ENCODE measurements at regions not wholly inside any gene's neighbourhood (a gene's known extent, or its start where the extent isn't known, plus 50 kb on each side); places are given as distances from the start of the nearest gene placed in this dataset.
A peak's percentile ranks its signal among the peaks of the same experiment; 100 is the strongest.

DNA sequence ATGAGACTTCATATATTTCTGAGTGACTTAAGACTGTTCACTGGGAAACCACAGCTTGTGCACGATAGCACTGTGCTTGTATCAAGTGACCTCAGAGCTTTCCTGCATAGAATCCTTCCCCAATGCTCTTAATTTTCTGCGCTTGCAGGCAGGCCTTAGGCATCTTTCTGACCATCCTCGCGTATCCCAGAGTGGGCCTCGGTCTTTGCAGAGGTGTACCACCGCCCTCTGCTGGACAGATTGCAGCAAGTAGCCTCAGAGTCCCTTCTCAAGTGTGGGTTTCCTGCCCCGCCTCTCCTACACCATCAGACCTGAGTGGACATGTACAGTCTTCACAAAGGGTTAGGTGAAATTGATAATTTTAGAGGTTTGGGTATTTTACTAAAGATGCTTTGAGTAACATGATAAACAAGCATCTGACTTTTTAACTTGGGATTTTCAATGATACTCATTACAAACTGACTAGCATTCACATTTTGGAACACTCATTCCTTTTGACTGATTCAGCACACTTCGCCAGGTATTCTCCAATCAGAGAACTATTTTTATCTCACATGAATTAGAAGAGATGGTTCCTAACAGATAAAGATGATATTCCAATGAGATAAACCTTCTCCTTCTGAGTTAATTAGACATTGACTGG is 246.5 kb upstream of the USP25 start:
- H3K9me3 Mint-ChIP-seq (ENCODE audit: low read depth, unreplicated experiment) = no peaks in the 10 kb centered on the region
- no peak overlapping the region for H3K27ac Mint-ChIP-seq (ENCODE audit: unreplicated experiment)
- intact Hi-C loops (cut with micrococcal nuclease; ENCODE audit: unreplicated experiment) = loop anchor here (1.0 to 5.0 kb wide), 4 partner anchors 240 to 619 kb away; no protein-coding TSS in a partner anchor
- BruUV-seq (replicated peaks) = no TSS peak
- CTCF ChIA-PET = interaction anchor here (0.5 kb wide), 1 partner anchor 605 kb away, joined by 3 read pairs; no protein-coding TSS in a partner anchor
- H3K27me3 Mint-ChIP-seq (ENCODE audit: unreplicated experiment) = no peaks in the 10 kb centered on the region
- TF ChIP-seq, protein P1, sequence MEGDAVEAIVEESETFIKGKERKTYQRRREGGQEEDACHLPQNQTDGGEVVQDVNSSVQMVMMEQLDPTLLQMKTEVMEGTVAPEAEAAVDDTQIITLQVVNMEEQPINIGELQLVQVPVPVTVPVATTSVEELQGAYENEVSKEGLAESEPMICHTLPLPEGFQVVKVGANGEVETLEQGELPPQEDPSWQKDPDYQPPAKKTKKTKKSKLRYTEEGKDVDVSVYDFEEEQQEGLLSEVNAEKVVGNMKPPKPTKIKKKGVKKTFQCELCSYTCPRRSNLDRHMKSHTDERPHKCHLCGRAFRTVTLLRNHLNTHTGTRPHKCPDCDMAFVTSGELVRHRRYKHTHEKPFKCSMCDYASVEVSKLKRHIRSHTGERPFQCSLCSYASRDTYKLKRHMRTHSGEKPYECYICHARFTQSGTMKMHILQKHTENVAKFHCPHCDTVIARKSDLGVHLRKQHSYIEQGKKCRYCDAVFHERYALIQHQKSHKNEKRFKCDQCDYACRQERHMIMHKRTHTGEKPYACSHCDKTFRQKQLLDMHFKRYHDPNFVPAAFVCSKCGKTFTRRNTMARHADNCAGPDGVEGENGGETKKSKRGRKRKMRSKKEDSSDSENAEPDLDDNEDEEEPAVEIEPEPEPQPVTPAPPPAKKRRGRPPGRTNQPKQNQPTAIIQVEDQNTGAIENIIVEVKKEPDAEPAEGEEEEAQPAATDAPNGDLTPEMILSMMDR (IDR thresholded peaks at IDR 0.05; ENCODE audit: unreplicated experiment) = peak; percentile 75
- no peaks in the 10 kb centered on the region for H3K36me3 Mint-ChIP-seq (ENCODE audit: insufficient read depth, unreplicated experiment)
- H3K4me1 Mint-ChIP-seq (ENCODE audit: low read depth, unreplicated experiment) = no peaks in the 10 kb centered on the region
- peak; percentile 83 for DNase-seq
- H3K4me3 Mint-ChIP-seq (ENCODE audit: low read depth, unreplicated experiment) = no peak overlapping the region

DNA sequence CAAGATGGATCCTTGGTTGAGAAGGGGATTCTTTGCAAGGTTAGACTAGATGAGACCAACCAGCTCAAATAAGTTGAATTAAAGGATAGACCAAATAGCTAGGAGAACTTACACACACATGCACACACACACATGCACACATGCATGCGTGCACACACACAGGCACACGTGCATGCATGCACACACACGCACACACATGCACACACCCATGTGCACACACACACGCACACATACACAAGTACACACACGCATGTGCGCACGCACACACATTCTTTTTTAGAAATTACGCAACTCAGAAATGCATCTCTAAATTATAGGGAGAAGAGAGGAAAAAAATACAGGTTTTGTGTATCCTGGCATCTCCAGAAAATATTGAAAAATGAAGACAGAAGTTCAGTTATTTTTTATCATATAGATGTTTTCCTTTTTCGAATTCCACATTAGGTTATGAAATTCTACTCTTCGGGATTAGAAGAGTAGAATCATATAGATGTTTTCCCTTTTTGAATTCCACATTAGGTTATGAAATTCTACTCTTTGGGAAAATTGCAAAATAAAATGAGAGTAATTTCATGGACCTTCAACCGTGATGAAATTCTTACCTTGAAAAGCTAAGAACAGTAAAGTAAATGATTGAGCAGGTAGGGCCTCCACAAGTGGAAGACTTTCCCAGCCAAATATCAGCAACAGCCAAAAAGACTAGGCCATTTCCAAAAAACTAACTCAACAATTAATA is 243.2 kb upstream of the USP25 start:
- no peaks in the 10 kb centered on the region for H3K27me3 Mint-ChIP-seq (ENCODE audit: unreplicated experiment)
- CTCF ChIA-PET = no interaction called here
- H3K27ac Mint-ChIP-seq (ENCODE audit: unreplicated experiment) = no peak overlapping the region

DNA sequence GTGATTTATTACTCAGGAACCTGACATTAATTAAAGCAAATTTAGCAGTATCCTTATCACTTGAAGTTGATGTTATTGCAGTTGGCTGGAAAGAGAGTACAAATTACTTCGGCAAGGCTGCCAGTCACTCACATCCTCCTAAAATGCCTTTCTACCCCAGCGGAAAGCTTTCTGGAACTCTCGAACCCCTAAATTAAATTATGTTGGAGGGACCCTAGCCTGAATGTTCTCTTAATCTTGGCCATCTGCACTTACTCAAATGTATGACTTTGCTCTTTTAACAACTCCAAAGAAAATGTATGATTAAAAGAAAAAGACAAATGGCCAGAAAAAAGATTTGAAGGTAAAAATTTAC is 242.6 kb upstream of the USP25 start:
- H3K4me3 Mint-ChIP-seq (ENCODE audit: low read depth, unreplicated experiment) = no peak overlapping the region
- CTCF ChIA-PET = no interaction called here
- H3K27me3 Mint-ChIP-seq (ENCODE audit: unreplicated experiment) = no peaks in the 10 kb centered on the region
- DNase-seq = no peak
- no TSS peak for BruUV-seq (replicated peaks)
- no peaks in the 10 kb centered on the region for H3K9me3 Mint-ChIP-seq (ENCODE audit: low read depth, unreplicated experiment)
- no peak overlapping the region for H3K27ac Mint-ChIP-seq (ENCODE audit: unreplicated experiment)
- TF ChIP-seq, protein P1 (IDR thresholded peaks at IDR 0.05; ENCODE audit: unreplicated experiment) = no peak
- H3K4me1 Mint-ChIP-seq (ENCODE audit: low read depth, unreplicated experiment) = no peaks in the 10 kb centered on the region
- intact Hi-C loops (cut with micrococcal nuclease; ENCODE audit: unreplicated experiment) = no loop called here
- H3K36me3 Mint-ChIP-seq (ENCODE audit: insufficient read depth, unreplicated experiment) = no peaks in the 10 kb centered on the region

More for the DNA sequence above, 243.2 kb upstream of the USP25 start:
- no peaks in the 10 kb centered on the region for H3K4me1 Mint-ChIP-seq (ENCODE audit: low read depth, unreplicated experiment)
- intact Hi-C loops (cut with micrococcal nuclease; ENCODE audit: unreplicated experiment) = no loop called here
- TF ChIP-seq, protein P1 (IDR thresholded peaks at IDR 0.05; ENCODE audit: unreplicated experiment) = no peak
- BruUV-seq (replicated peaks) = no TSS peak
- no peak for DNase-seq
- no peaks in the 10 kb centered on the region for H3K36me3 Mint-ChIP-seq (ENCODE audit: insufficient read depth, unreplicated experiment)
- no peaks in the 10 kb centered on the region for H3K9me3 Mint-ChIP-seq (ENCODE audit: low read depth, unreplicated experiment)
- H3K4me3 Mint-ChIP-seq (ENCODE audit: low read depth, unreplicated experiment) = no peak overlapping the region

DNA sequence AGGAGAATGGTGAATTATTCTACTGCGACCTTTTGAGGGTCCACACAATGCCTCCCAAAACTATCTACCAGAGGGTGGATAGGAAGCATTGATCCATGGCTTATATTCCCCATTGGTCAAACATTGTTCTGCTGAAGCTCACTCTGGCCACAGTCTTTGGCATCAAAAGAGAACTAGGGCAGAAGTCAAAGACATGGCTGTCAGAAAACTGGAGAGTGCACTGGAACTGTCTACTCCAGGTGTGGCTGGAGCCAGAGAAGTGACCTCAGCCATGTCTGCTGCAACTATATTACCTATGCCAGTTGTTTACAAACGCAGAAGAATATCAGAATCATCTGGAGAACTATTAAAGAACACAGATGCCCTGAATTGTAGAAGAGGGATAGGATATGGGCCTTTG is 238.7 kb upstream of the USP25 start:
- no peak overlapping the region for H3K27ac Mint-ChIP-seq (ENCODE audit: unreplicated experiment)
- DNase-seq = no peak
- BruUV-seq (replicated peaks) = no TSS peak
- H3K27me3 Mint-ChIP-seq (ENCODE audit: unreplicated experiment) = no peaks in the 10 kb centered on the region
- TF ChIP-seq, protein P1 (IDR thresholded peaks at IDR 0.05; ENCODE audit: unreplicated experiment) = no peak
- intact Hi-C loops (cut with micrococcal nuclease; ENCODE audit: unreplicated experiment) = no loop called here
- H3K36me3 Mint-ChIP-seq (ENCODE audit: insufficient read depth, unreplicated experiment) = no peaks in the 10 kb centered on the region
- H3K4me1 Mint-ChIP-seq (ENCODE audit: low read depth, unreplicated experiment) = no peaks in the 10 kb centered on the region
- no peak overlapping the region for H3K4me3 Mint-ChIP-seq (ENCODE audit: low read depth, unreplicated experiment)
- CTCF ChIA-PET = no interaction called here
- H3K9me3 Mint-ChIP-seq (ENCODE audit: low read depth, unreplicated experiment) = no peaks in the 10 kb centered on the region

All from Calu3 (cell line).